Esophagus muscularis mucosa (tissue), 3 donors: ENCODE measurements at regions not wholly inside any gene's neighbourhood (a gene's known extent, or its start where the extent isn't known, plus 50 kb on each side); places are given as distances from the start of the nearest gene placed in this dataset.

Experiments
- CTCF ChIP-seq, 3 experiments: fragments of 200-600 bp in 2 of 3; fragments of 450-650 bp in 1 of 3; sonication (generic) in 2 of 3; IDR thresholded peaks; one replicate each; pipeline ENCODE4 v1.5.1; 2017 to 2019; ENCODE audit warnings: antibody characterized with exemption in 3 of 3, mild to moderate bottlenecking in 2 of 3, moderate library complexity in 1 of 3
- POLR2A ChIP-seq: fragments of 450-650 bp; IDR thresholded peaks from one replicate; pipeline ENCODE4 v1.6.1; 2017; ENCODE audit warnings: antibody characterized with exemption, moderate library complexity, mild to moderate bottlenecking, low read depth

- TF ChIP-seq POLR2A (no peak), CTCF (IDR thresholded peaks at IDR 0.05) (no peak)
These were observed 1455.7 kb upstream of the CELF2 start for GRCh38 chr10:9561821-9562505.
